WTC11 (cell line): ENCODE measurements at regions not wholly inside any gene's neighbourhood (a gene's known extent, or its start where the extent isn't known, plus 50 kb on each side); places are given as distances from the start of the nearest gene placed in this dataset.

Experiments
- ATAC-seq: fragments of 200-7000 bp; cut with Tn5 transposase; 2 replicates; pipeline ENCODE4 v1.10.0; 2021; ENCODE audit warnings: mild to moderate bottlenecking, moderate library complexity
- CTCF ChIA-PET: fragments of 300-600 bp; sonication (Branson Sonifier 250); formaldehyde crosslinking; loops from one replicate; lab custom pipeline; 2021; ENCODE audit warnings: antibody characterized with exemption; lab: Charles Lee
- POLR2A ChIA-PET: fragments of 350-600 bp; sonication (Branson Sonifier 250); formaldehyde crosslinking; loops from one replicate; lab custom pipeline; 2021; ENCODE audit warnings: antibody characterized with exemption; lab: Charles Lee
- DNase-seq: peaks from one replicate; pipeline ENCODE4 v3.0.0; 2021; ENCODE audit warnings: low spot score
- H3K27ac Mint-ChIP-seq: 2 replicates; pipeline ENCODE4 v1.8.0; 2021; ENCODE audit warnings: mixed read lengths
- H3K27me3 Mint-ChIP-seq: 2 replicates; pipeline ENCODE4 v1.8.0; 2021; ENCODE audit warnings: low read depth, mild to moderate bottlenecking, moderate library complexity, mixed read lengths
- H3K36me3 Mint-ChIP-seq: 2 replicates; pipeline ENCODE4 v1.8.0; 2021; ENCODE audit warnings: mixed read lengths
- H3K4me1 Mint-ChIP-seq: 2 replicates; pipeline ENCODE4 v1.8.0; 2022; ENCODE audit warnings: mixed read lengths
- H3K4me3 Mint-ChIP-seq: 2 replicates; pipeline ENCODE4 v1.8.0; 2021; ENCODE audit warnings: mild to moderate bottlenecking, moderate library complexity, mixed read lengths
- H3K9me3 Mint-ChIP-seq: 2 replicates; pipeline ENCODE4 v1.8.0; 2021; ENCODE audit warnings: mixed read lengths
- CBFB ChIP-seq: sonication (generic); formaldehyde crosslinking; IDR thresholded peaks from 2 replicates; pipeline ENCODE4 v1.8.1; 2022; ENCODE audit warnings: mild to moderate bottlenecking, low read depth, missing genetic modification reagents
- FOXJ3 ChIP-seq: sonication (generic); formaldehyde crosslinking; IDR thresholded peaks from 2 replicates; pipeline ENCODE4 v1.9.0; 2021; ENCODE audit warnings: missing genetic modification reagents, mild to moderate bottlenecking, borderline replicate concordance
- IRF2 ChIP-seq: sonication (generic); formaldehyde crosslinking; IDR thresholded peaks from 2 replicates; pipeline ENCODE4 v1.8.0; 2022; ENCODE audit warnings: low read depth, missing genetic modification reagents, borderline replicate concordance
- JAZF1 ChIP-seq: fragments of 250-450 bp; sonication (Bioruptor Pico); IDR thresholded peaks from 2 replicates; pipeline ENCODE4 v1.9.0; 2021; ENCODE audit warnings: moderate library complexity, mild to moderate bottlenecking, inconsistent platforms
- KAT7 ChIP-seq: sonication (generic); formaldehyde crosslinking; IDR thresholded peaks from 2 replicates; pipeline ENCODE4 v1.8.1; 2023; ENCODE audit warnings: missing genetic modification reagents, mild to moderate bottlenecking, borderline replicate concordance
- NFATC4 ChIP-seq: fragments of 250-450 bp; sonication (Bioruptor Pico); IDR thresholded peaks from 2 replicates; pipeline ENCODE4 v1.9.0; 2021; ENCODE audit warnings: mild to moderate bottlenecking
- NR1H2 ChIP-seq: sonication (generic); formaldehyde crosslinking; IDR thresholded peaks from 2 replicates; pipeline ENCODE4 v1.9.0; 2021; ENCODE audit warnings: mild to moderate bottlenecking, moderate library complexity, missing genetic modification reagents
- RELA ChIP-seq: sonication (generic); formaldehyde crosslinking; IDR thresholded peaks from 2 replicates; pipeline ENCODE4 v1.8.1; 2022; ENCODE audit warnings: missing genetic modification reagents, mild to moderate bottlenecking, borderline replicate concordance
- RORB ChIP-seq: fragments of 250-450 bp; sonication (Bioruptor Pico); IDR thresholded peaks from 2 replicates; pipeline ENCODE4 v1.9.0; 2021; ENCODE audit warnings: mild to moderate bottlenecking
- SMAD4 ChIP-seq: sonication (generic); formaldehyde crosslinking; IDR thresholded peaks from 2 replicates; pipeline ENCODE4 v1.8.0; 2022; ENCODE audit warnings: mild to moderate bottlenecking, missing genetic modification reagents
- SOX15 ChIP-seq: fragments of 250-450 bp; sonication (Bioruptor Pico); IDR thresholded peaks from 2 replicates; pipeline ENCODE4 v1.9.0; 2021; ENCODE audit warnings: mild to moderate bottlenecking
- SP1 ChIP-seq: sonication (generic); formaldehyde crosslinking; conservative IDR thresholded peaks from 2 replicates; pipeline ENCODE4 v1.8.1; 2022; ENCODE audit warnings: missing genetic modification reagents
- TEAD4 ChIP-seq: sonication (generic); formaldehyde crosslinking; IDR thresholded peaks from 2 replicates; pipeline ENCODE4 v1.8.0; 2022; ENCODE audit warnings: mild to moderate bottlenecking, missing genetic modification reagents
- ZNF263 ChIP-seq: sonication (generic); formaldehyde crosslinking; IDR thresholded peaks from 2 replicates; pipeline ENCODE4 v1.8.1; 2022; ENCODE audit warnings: low read depth, mild to moderate bottlenecking, moderate library complexity, missing genetic modification reagents
- ZNF416 ChIP-seq: fragments of 250-450 bp; sonication (Bioruptor Pico); IDR thresholded peaks from 2 replicates; pipeline ENCODE4 v1.9.0; 2021; ENCODE audit warnings: mild to moderate bottlenecking, inconsistent platforms
- TF ChIP-seq, protein P1 (sequence below): fragments of 250-450 bp; sonication (Bioruptor Pico); IDR thresholded peaks from 2 replicates; pipeline ENCODE4 v1.9.0; 2021; ENCODE audit warnings: mild to moderate bottlenecking
- TF ChIP-seq, protein P2 (sequence below): sonication (generic); formaldehyde crosslinking; IDR thresholded peaks from 2 replicates; pipeline ENCODE4 v1.8.0; 2023; ENCODE audit warnings: missing genetic modification reagents
- TF ChIP-seq, protein P3 (sequence below): fragments of 250-450 bp; sonication (Bioruptor Pico); conservative IDR thresholded peaks from 2 replicates; pipeline ENCODE4 v1.9.0; 2021; ENCODE audit warnings: mild to moderate bottlenecking
- TF ChIP-seq, protein P4 (sequence below): sonication (generic); formaldehyde crosslinking; IDR thresholded peaks from 2 replicates; pipeline ENCODE4 v1.8.1; 2023; ENCODE audit warnings: mild to moderate bottlenecking, missing genetic modification reagents, borderline replicate concordance
- TF ChIP-seq, protein P5 (sequence below): sonication (generic); formaldehyde crosslinking; conservative IDR thresholded peaks from 2 replicates; pipeline ENCODE4 v1.8.1; 2023; ENCODE audit warnings: mild to moderate bottlenecking, low read depth, missing genetic modification reagents, moderate library complexity

DNA sequence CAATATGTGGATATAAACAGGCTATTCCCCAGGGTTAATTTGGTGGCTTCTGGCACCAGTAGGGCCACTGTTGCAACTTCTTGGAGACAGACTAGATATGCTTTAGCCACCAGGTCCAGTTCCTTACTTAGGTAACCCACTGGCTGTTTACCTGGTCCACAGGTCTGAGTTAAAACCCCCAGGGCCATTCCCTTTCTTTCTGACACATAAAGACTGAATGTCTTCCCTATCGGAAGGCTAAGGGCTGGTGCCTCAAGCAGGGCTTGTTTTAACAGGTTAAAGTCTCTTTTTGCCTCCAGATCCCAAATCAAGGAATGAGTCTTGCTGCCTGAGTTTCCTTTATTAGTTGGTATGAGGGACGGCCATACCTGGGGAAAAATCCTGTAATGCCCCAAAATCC, 1052.7 kb upstream of the CNTN5 start:
- no peak overlapping the region for H3K4me3 Mint-ChIP-seq
- no peak overlapping the region for H3K27ac Mint-ChIP-seq
- DNase-seq: no peak
- ChIA-PET CTCF (no interaction called here), POLR2A (no interaction called here)
- H3K36me3 Mint-ChIP-seq: no peaks in the 10 kb centered on the region
- no peaks in the 10 kb centered on the region for H3K27me3 Mint-ChIP-seq
- peaks cover 2% of the 10 kb centered on the region; the same call in 1 of the 2 replicates for H3K4me1 Mint-ChIP-seq
- peaks cover 2% of the 10 kb centered on the region for H3K9me3 Mint-ChIP-seq
- TF ChIP-seq, protein P1, sequence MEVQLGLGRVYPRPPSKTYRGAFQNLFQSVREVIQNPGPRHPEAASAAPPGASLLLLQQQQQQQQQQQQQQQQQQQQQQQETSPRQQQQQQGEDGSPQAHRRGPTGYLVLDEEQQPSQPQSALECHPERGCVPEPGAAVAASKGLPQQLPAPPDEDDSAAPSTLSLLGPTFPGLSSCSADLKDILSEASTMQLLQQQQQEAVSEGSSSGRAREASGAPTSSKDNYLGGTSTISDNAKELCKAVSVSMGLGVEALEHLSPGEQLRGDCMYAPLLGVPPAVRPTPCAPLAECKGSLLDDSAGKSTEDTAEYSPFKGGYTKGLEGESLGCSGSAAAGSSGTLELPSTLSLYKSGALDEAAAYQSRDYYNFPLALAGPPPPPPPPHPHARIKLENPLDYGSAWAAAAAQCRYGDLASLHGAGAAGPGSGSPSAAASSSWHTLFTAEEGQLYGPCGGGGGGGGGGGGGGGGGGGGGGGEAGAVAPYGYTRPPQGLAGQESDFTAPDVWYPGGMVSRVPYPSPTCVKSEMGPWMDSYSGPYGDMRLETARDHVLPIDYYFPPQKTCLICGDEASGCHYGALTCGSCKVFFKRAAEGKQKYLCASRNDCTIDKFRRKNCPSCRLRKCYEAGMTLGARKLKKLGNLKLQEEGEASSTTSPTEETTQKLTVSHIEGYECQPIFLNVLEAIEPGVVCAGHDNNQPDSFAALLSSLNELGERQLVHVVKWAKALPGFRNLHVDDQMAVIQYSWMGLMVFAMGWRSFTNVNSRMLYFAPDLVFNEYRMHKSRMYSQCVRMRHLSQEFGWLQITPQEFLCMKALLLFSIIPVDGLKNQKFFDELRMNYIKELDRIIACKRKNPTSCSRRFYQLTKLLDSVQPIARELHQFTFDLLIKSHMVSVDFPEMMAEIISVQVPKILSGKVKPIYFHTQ (CRISPR knock-in tag): no peak
- TF ChIP-seq FOXJ3 (CRISPR knock-in tag): no peak
- TF ChIP-seq CBFB (CRISPR knock-in tag): no peak
- TF ChIP-seq, protein P2, sequence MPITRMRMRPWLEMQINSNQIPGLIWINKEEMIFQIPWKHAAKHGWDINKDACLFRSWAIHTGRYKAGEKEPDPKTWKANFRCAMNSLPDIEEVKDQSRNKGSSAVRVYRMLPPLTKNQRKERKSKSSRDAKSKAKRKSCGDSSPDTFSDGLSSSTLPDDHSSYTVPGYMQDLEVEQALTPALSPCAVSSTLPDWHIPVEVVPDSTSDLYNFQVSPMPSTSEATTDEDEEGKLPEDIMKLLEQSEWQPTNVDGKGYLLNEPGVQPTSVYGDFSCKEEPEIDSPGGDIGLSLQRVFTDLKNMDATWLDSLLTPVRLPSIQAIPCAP (CRISPR knock-in tag): no peak
- no peak for TF ChIP-seq ZNF263
- TF ChIP-seq SP1: no peak
- no peak for TF ChIP-seq SMAD4 (CRISPR knock-in tag)
- TF ChIP-seq JAZF1 (CRISPR knock-in tag): no peak
- TF ChIP-seq, protein P3, sequence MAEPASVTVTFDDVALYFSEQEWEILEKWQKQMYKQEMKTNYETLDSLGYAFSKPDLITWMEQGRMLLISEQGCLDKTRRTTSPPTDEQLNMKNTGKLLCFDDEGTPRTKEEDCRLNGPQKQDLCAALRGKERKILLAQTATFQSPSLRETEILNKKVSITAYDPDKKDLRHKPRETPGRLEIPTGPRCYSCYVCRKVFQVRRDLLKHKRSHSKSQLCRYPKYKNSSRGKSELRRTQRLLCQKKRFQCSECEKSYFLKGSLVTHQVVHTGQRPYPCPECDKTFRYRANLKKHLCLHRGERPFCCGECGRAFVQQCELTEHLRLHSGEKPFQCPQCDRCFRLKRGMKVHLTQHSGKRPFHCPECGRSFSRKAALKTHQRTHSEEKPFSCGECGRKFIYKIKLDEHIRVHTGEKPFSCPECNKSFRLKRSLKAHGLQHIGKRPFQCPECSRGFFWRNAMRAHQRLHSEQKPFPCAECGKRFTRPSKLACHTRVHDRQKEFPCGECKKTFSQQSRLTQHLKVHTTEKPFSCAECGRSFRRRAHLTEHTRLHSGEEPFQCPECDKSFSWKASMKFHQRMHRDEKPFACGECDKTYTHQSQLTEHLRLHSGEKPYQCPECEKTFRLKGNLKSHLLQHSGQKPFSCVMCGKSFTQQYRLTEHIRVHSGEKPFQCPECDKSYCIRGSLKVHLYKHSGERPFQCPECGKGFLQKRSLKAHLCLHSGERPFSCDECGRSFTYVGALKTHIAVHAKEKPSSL: no peak
- no peak for ATAC-seq

DNA sequence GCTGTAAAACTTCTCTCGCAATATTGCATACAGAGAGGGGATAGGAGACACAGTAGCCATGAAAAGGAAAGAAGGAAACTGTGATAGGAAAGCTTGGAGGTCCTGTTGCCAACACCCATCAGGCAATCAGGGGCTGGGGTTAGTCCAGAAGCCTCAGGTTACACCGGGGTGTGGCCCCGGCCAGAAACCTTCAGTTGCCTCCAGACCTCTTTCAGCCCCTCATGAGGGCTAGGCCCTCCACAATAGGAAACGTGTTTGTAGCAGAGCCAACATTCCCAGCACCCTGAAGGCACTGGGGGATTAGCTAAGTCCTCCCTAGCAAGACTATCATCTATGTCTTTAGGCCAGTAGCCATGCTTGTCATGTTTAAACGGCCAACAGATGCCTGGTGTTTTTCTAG, 1048.0 kb upstream of the CNTN5 start:
- H3K4me1 Mint-ChIP-seq: peaks cover 17% of the 10 kb centered on the region
- ATAC-seq (no peak), DNase-seq (no peak)
- no peak overlapping the region for H3K4me3 Mint-ChIP-seq
- H3K9me3 Mint-ChIP-seq: peaks cover 9% of the 10 kb centered on the region
- no peaks in the 10 kb centered on the region for H3K27me3 Mint-ChIP-seq
- H3K36me3 Mint-ChIP-seq: peaks cover 2% of the 10 kb centered on the region; the same call in 1 of the 2 replicates
- H3K27ac Mint-ChIP-seq: no peak overlapping the region
- ChIA-PET CTCF (no interaction called here), POLR2A (no interaction called here)
- TF ChIP-seq RELA (CRISPR knock-in tag): no peak
- TF ChIP-seq, protein P3: no peak
- TF ChIP-seq, protein P4, sequence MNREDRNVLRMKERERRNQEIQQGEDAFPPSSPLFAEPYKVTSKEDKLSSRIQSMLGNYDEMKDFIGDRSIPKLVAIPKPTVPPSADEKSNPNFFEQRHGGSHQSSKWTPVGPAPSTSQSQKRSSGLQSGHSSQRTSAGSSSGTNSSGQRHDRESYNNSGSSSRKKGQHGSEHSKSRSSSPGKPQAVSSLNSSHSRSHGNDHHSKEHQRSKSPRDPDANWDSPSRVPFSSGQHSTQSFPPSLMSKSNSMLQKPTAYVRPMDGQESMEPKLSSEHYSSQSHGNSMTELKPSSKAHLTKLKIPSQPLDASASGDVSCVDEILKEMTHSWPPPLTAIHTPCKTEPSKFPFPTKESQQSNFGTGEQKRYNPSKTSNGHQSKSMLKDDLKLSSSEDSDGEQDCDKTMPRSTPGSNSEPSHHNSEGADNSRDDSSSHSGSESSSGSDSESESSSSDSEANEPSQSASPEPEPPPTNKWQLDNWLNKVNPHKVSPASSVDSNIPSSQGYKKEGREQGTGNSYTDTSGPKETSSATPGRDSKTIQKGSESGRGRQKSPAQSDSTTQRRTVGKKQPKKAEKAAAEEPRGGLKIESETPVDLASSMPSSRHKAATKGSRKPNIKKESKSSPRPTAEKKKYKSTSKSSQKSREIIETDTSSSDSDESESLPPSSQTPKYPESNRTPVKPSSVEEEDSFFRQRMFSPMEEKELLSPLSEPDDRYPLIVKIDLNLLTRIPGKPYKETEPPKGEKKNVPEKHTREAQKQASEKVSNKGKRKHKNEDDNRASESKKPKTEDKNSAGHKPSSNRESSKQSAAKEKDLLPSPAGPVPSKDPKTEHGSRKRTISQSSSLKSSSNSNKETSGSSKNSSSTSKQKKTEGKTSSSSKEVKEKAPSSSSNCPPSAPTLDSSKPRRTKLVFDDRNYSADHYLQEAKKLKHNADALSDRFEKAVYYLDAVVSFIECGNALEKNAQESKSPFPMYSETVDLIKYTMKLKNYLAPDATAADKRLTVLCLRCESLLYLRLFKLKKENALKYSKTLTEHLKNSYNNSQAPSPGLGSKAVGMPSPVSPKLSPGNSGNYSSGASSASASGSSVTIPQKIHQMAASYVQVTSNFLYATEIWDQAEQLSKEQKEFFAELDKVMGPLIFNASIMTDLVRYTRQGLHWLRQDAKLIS (CRISPR knock-in tag): no peak
- TF ChIP-seq IRF2: no peak
- no peak for TF ChIP-seq ZNF416
- TF ChIP-seq, protein P5, sequence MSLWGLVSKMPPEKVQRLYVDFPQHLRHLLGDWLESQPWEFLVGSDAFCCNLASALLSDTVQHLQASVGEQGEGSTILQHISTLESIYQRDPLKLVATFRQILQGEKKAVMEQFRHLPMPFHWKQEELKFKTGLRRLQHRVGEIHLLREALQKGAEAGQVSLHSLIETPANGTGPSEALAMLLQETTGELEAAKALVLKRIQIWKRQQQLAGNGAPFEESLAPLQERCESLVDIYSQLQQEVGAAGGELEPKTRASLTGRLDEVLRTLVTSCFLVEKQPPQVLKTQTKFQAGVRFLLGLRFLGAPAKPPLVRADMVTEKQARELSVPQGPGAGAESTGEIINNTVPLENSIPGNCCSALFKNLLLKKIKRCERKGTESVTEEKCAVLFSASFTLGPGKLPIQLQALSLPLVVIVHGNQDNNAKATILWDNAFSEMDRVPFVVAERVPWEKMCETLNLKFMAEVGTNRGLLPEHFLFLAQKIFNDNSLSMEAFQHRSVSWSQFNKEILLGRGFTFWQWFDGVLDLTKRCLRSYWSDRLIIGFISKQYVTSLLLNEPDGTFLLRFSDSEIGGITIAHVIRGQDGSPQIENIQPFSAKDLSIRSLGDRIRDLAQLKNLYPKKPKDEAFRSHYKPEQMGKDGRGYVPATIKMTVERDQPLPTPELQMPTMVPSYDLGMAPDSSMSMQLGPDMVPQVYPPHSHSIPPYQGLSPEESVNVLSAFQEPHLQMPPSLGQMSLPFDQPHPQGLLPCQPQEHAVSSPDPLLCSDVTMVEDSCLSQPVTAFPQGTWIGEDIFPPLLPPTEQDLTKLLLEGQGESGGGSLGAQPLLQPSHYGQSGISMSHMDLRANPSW (CRISPR knock-in tag): no peak
- TF ChIP-seq TEAD4 (CRISPR knock-in tag): no peak
- TF ChIP-seq NR1H2: no peak
- no peak for TF ChIP-seq RORB (CRISPR knock-in tag)
- no peak for TF ChIP-seq SOX15 (CRISPR knock-in tag)
- no peak for TF ChIP-seq NFATC4 (CRISPR knock-in tag)
- no peak for TF ChIP-seq KAT7 (CRISPR knock-in tag)
